BLaER1 treated with 17β-estradiol and CSF1 and Interleukin-3, amounts not matched to agents 10 nM and 100 nM (cell line): ENCODE measurements at regions not wholly inside any gene's neighbourhood (a gene's known extent, or its start where the extent isn't known, plus 50 kb on each side); places are given as distances from the start of the nearest gene placed in this dataset.

Source experiments
- H3K27ac ChIP-seq, 11 experiments: shearing (Covaris generic); formaldehyde crosslinking; 2 replicates each; pipeline ENCODE4 v1.8.1; 2022
- H3K27me3 ChIP-seq, 11 experiments: shearing (Covaris generic); formaldehyde crosslinking; 2 replicates each; pipeline ENCODE4 v1.8.1; 2022
- H3K36me3 ChIP-seq, 11 experiments: shearing (Covaris generic); formaldehyde crosslinking; 2 replicates each; pipeline ENCODE4 v1.8.1; 2022
- H3K4me1 ChIP-seq, 10 experiments: shearing (Covaris generic); formaldehyde crosslinking; 2 replicates each; pipeline ENCODE4 v1.8.1; 2022
- H3K4me2 ChIP-seq, 11 experiments: shearing (Covaris generic); formaldehyde crosslinking; 2 replicates each; pipeline ENCODE4 v1.8.1; 2022
- H3K4me3 ChIP-seq, 10 experiments: shearing (Covaris generic); formaldehyde crosslinking; 2 replicates each; pipeline ENCODE4 v1.8.1; 2022
- H3K9ac ChIP-seq, 11 experiments: shearing (Covaris generic); formaldehyde crosslinking; 2 replicates each; pipeline ENCODE4 v1.8.1; 2022
- H3K9me3 ChIP-seq, 11 experiments: shearing (Covaris generic); formaldehyde crosslinking; replicated peaks in 1 of 11; 2 replicates each; pipeline ENCODE4 v1.8.1; 2022
- H4K20me1 ChIP-seq, 11 experiments: shearing (Covaris generic); formaldehyde crosslinking; 2 replicates each; pipeline ENCODE4 v1.8.1; 2022
- Cebpa-rat ChIP-seq, 11 experiments: shearing (Covaris generic); IDR thresholded peaks; 2 replicates each; pipeline ENCODE4 v1.8.1; 2022

DNA sequence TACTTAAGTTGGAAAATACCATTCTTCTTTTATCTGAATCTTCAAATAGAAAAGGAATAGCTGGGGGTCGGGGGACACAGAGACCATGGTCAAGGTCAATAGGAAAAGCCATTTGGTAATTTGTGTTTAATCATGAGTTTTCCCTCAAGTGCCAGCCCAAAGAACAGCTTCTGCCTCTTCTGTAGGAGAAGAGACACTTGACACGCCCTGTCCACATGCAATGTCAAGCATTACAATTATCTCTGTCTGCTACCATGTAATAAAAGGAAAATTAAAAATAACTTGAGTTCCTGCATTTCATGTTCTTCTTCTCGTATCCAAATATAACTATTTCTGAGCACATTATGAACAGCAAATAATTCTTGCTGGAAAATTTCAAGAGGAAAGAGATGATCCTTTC, 241.7 kb downstream of the IPMK start:
- Histone ChIP-seq H3K4me1 (peaks cover 0 to 45% (median 10%) of the 10 kb centered on the region in 10 experiments; a peak in 11 of 20 replicates), H4K20me1 (no peaks in the 10 kb centered on the region), H3K27ac (no peak overlapping the region), H3K4me3 (no peak overlapping the region), H3K9me3 (peaks cover 0 to 13% (median 2%) of the 10 kb centered on the region in 11 experiments; a peak in 7 of 22 replicates), H3K9ac (no peak overlapping the region), H3K36me3 (no peaks in the 10 kb centered on the region), H3K27me3 (no peaks in the 10 kb centered on the region), H3K4me2 (no peak overlapping the region)
- no peak for TF ChIP-seq Cebpa-rat (IDR thresholded peaks at IDR 0.05)

GRCh38 chr10:58023341-58024073, 244.2 kb downstream of the IPMK start:
- TF ChIP-seq Cebpa-rat (IDR thresholded peaks at IDR 0.05): no peak
- Histone ChIP-seq H3K4me3 (no peak overlapping the region), H4K20me1 (no peaks in the 10 kb centered on the region), H3K4me1 (peaks cover 0 to 38% (median 8%) of the 10 kb centered on the region in 10 experiments; a peak in 11 of 20 replicates), H3K9me3 (peaks cover 0 to 23% (median 6%) of the 10 kb centered on the region in 11 experiments; a peak in 9 of 22 replicates), H3K27me3 (no peaks in the 10 kb centered on the region), H3K27ac (peak overlapping the region in 6 of 11 experiments; percentile 21 to 76 (median 53); a peak in 10 of 22 replicates), H3K36me3 (no peaks in the 10 kb centered on the region), H3K4me2 (peak overlapping the region in 6 of 11 experiments; percentile 2 to 70 (median 58); a peak in 10 of 22 replicates), H3K9ac (peak overlapping the region in 1 of 11 experiments; percentile 30; a peak in 1 of 22 replicates)

DNA sequence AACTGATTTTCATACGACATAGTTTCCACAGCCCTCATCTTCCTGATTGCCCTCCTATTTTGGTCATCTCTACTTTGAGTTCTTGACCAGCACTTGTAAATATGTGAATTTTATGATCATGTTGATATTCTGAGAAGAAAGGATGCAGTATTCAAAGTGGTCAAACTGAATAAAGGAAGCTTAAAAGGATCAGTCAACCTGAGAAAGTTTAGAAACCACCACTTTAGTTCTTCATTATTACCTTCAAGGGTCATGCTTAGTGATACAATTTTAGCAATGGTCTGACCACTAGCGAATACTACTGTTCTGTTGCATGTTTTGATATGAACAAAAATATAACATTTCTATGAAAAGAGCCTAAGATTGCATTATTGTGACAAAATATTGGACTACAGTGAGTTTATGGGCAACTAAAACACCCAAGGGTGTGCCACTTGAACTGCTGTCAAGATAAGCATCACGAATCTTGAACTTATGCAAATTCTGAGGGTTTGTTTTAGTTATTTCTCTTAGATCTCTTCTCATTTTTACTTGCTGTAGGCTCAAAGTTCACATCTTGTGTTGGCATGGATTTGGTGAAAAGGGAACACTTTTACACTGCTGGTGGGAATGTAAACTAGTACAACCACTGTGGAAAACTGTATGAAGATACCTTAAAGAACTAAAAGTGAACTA, 247.7 kb downstream of the IPMK start:
- Histone ChIP-seq H3K36me3 (no peaks in the 10 kb centered on the region), H4K20me1 (no peaks in the 10 kb centered on the region), H3K4me3 (no peak overlapping the region), H3K27me3 (no peaks in the 10 kb centered on the region), H3K4me2 (no peak overlapping the region), H3K9ac (no peak overlapping the region), H3K9me3 (peaks cover 0 to 23% (median 6%) of the 10 kb centered on the region in 11 experiments; a peak in 9 of 22 replicates), H3K4me1 (peaks cover 0 to 28% (median 7%) of the 10 kb centered on the region in 10 experiments; a peak in 11 of 20 replicates), H3K27ac (no peak overlapping the region)
- TF ChIP-seq Cebpa-rat (IDR thresholded peaks at IDR 0.05): no peak

DNA sequence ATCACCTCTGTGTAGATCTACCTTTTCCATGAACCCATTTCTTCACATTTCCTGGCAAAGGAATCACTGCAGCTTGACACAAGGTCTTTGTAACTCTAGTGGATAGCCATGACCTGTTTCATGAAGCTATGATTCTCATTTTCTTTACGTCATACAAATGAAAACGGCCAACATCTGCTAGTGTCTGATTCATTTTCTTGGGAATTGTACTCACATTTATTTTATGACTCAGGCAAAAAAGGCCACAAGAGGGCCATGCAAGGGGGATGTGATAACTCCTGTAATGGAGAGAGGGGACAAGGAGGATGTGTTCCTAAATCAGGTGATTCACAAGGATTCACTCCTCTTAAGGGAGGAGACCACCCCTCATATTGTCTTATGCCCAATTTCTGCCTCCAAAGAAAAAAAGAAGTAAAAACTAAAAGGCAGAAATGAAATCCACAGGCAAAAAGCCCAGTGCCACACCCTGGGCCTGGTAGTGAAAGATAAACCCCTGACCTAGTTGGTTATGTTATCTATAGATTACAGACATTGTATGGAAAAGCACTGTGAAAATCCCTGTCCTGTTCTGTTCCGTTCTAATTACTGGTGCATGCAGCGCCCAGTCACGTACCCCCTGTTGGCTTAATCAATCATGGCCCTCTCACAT, 249.9 kb downstream of the IPMK start:
- Histone ChIP-seq H3K27me3 (no peaks in the 10 kb centered on the region), H3K4me3 (no peak overlapping the region), H3K36me3 (no peaks in the 10 kb centered on the region), H3K4me2 (no peak overlapping the region), H3K9ac (no peak overlapping the region), H3K27ac (no peak overlapping the region), H3K4me1 (peaks cover 0 to 7% (median 0%) of the 10 kb centered on the region in 10 experiments; a peak in 6 of 20 replicates), H4K20me1 (no peaks in the 10 kb centered on the region), H3K9me3 (peaks cover 0 to 23% (median 6%) of the 10 kb centered on the region in 11 experiments; a peak in 9 of 22 replicates)
- TF ChIP-seq Cebpa-rat (IDR thresholded peaks at IDR 0.05): no peak

GRCh38 chr10:58016614-58017013, 251.1 kb downstream of the IPMK start:
- no peaks in the 10 kb centered on the region for H3K27me3 ChIP-seq
- H3K27ac ChIP-seq: no peak overlapping the region
- H4K20me1 ChIP-seq: no peaks in the 10 kb centered on the region
- H3K4me2 ChIP-seq: no peak overlapping the region
- no peak overlapping the region for H3K4me3 ChIP-seq
- H3K9me3 ChIP-seq: peaks cover 0 to 13% (median 6%) of the 10 kb centered on the region in 11 experiments; a peak in 7 of 22 replicates
- H3K36me3 ChIP-seq: no peaks in the 10 kb centered on the region
- no peak overlapping the region for H3K9ac ChIP-seq
- no peak for TF ChIP-seq Cebpa-rat (IDR thresholded peaks at IDR 0.05)
- H3K4me1 ChIP-seq: no peaks in the 10 kb centered on the region

- Histone ChIP-seq H3K36me3 (no peaks in the 10 kb centered on the region), H3K9me3 (no peaks in the 10 kb centered on the region), H3K4me2 (no peak overlapping the region), H4K20me1 (no peaks in the 10 kb centered on the region), H3K27ac (no peak overlapping the region), H3K4me3 (no peak overlapping the region), H3K9ac (no peak overlapping the region), H3K4me1 (no peaks in the 10 kb centered on the region), H3K27me3 (no peaks in the 10 kb centered on the region)
- TF ChIP-seq Cebpa-rat (IDR thresholded peaks at IDR 0.05): no peak
Observed at GRCh38 chr10:58014436-58014835, 253.3 kb downstream of the IPMK start.

DNA sequence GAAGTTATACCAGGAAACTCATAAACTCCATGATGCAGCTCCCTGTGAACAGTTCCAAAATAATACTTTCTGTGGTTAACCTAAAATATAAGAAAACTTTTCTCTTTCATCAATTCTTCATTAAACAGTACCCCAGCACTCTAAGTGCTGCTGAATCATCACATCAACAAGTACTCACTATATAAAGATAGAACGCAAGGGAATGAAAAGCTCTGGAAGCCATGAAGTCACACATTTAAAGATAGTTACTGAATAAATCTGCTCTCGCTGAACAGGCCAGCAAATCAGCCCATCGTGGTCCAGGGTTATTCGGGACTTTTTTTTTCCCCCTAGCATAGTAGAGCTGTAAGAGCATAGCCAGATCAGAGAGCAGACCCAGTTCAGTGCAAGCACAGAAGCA, 254.3 kb downstream of the IPMK start:
- Histone ChIP-seq H3K4me3 (no peak overlapping the region), H3K36me3 (no peaks in the 10 kb centered on the region), H3K27ac (no peak overlapping the region), H3K9ac (no peak overlapping the region), H3K4me2 (no peak overlapping the region), H3K27me3 (no peaks in the 10 kb centered on the region), H3K9me3 (no peaks in the 10 kb centered on the region), H4K20me1 (no peaks in the 10 kb centered on the region), H3K4me1 (no peaks in the 10 kb centered on the region)
- no peak for TF ChIP-seq Cebpa-rat (IDR thresholded peaks at IDR 0.05)

DNA sequence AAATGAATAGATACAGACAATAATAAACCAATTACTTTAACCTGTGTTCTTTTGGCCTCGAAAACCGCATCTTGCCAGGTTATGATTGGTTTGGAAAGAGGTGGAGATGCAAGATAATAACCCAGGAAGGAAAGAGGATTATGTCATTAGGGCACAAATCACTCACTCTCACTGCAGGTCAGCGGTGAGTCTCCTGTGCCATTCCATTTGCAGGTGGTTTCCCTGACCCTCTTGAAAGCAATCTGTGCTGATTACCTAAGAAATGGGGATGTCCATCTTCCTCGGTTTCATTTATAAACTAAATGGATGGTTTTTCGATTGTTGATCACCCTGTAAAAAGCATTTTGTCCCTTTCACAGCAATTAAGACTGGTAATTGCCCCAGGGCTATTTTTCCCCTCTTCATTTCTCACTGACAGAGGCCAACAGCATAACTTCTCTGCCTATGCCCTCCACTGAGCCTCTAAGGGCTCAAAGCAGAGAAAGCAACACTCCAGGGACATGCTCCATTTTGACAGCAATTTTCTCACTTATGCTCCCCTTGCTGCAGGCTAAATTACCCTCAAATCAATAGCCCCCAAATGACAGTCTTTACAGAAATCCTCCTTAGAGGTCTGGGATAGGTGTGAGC, 257.5 kb downstream of the IPMK start:
- Histone ChIP-seq H3K9ac (no peak overlapping the region), H3K27ac (no peak overlapping the region), H3K4me2 (no peak overlapping the region), H3K27me3 (no peaks in the 10 kb centered on the region), H3K9me3 (no peaks in the 10 kb centered on the region), H3K4me3 (no peak overlapping the region), H3K4me1 (no peaks in the 10 kb centered on the region), H3K36me3 (no peaks in the 10 kb centered on the region), H4K20me1 (no peaks in the 10 kb centered on the region)
- TF ChIP-seq Cebpa-rat (IDR thresholded peaks at IDR 0.05): no peak

- Histone ChIP-seq H4K20me1 (no peaks in the 10 kb centered on the region), H3K27me3 (no peaks in the 10 kb centered on the region), H3K9me3 (no peaks in the 10 kb centered on the region), H3K9ac (no peak overlapping the region), H3K36me3 (no peaks in the 10 kb centered on the region), H3K4me1 (no peaks in the 10 kb centered on the region), H3K4me3 (no peak overlapping the region), H3K4me2 (no peak overlapping the region), H3K27ac (no peak overlapping the region)
- no peak for TF ChIP-seq Cebpa-rat (IDR thresholded peaks at IDR 0.05)
Observed at GRCh38 chr10:58003945-58004344, 263.7 kb downstream of the IPMK start.
